ENCODE measurements at regions not wholly inside any gene's neighbourhood (a gene's known extent, or its start where the extent isn't known, plus 50 kb on each side); places are given as distances from the start of the nearest gene placed in this dataset.

GRCh38 chr13:73939603-73940002 is 194.6 kb downstream of the KLF12 start:
- DNase-seq (ENCODE audit: low spot score in 2 of 2) = no peak
- H3K4me3 ChIP-seq = no peak overlapping the region
- H3K36me3 ChIP-seq = peaks cover 0 to 5% (median 0%) of the 10 kb centered on the region in 3 donors
- TF ChIP-seq EP300 (IDR thresholded peaks at IDR 0.05) = no peak
- no peaks in the 10 kb centered on the region for H3K27me3 ChIP-seq
- H3K27ac ChIP-seq = no peak overlapping the region
- H3K9me3 ChIP-seq = no peaks in the 10 kb centered on the region
- 76 to 83% methylated on average over 1 of the region's 1 CpG for WGBS, 2 donors
- peaks cover 0 to 14% (median 7%) of the 10 kb centered on the region in 4 donors for H3K4me1 ChIP-seq

GRCh38 chr13:73939071-73939380 is 195.2 kb downstream of the KLF12 start:
- Histone ChIP-seq H3K4me1 (peaks cover 0 to 10% (median 5%) of the 10 kb centered on the region in 4 donors), H3K27ac (no peak overlapping the region), H3K36me3 (peaks cover 0 to 5% (median 0%) of the 10 kb centered on the region in 3 donors), H3K27me3 (no peaks in the 10 kb centered on the region), H3K4me3 (no peak overlapping the region), H3K9me3 (no peaks in the 10 kb centered on the region)
- DNase-seq (ENCODE audit: low spot score in 2 of 2) = no peak
- TF ChIP-seq EP300 (IDR thresholded peaks at IDR 0.05) (no peak), CTCF (IDR thresholded peaks at IDR 0.05) (no peak), POLR2A (IDR thresholded peaks at IDR 0.05) (no peak)
- WGBS, 2 donors = 93 to 99% methylated on average over 3 of the region's 3 CpGs

- TF ChIP-seq POLR2A (IDR thresholded peaks at IDR 0.05) (no peak), CTCF (IDR thresholded peaks at IDR 0.05) (no peak), EP300 (IDR thresholded peaks at IDR 0.05) (no peak)
- WGBS, 2 donors = 58 to 71% methylated on average over 10 of the region's 10 CpGs
- no peaks in the 10 kb centered on the region for H3K27me3 ChIP-seq
- H3K27ac ChIP-seq = no peak overlapping the region
- H3K4me1 ChIP-seq = peaks cover 0 to 5% (median 2%) of the 10 kb centered on the region in 4 donors
- H3K4me3 ChIP-seq = no peak overlapping the region
- no peak for DNase-seq (ENCODE audit: low spot score in 2 of 2)
- H3K9me3 ChIP-seq = no peaks in the 10 kb centered on the region
- H3K36me3 ChIP-seq = peaks cover 0 to 5% (median 0%) of the 10 kb centered on the region in 3 donors
Measured at GRCh38 chr13:73938372-73939070, 195.7 kb downstream of the KLF12 start.

- Histone ChIP-seq H3K27ac (no peak overlapping the region), H3K9me3 (no peaks in the 10 kb centered on the region), H3K27me3 (no peaks in the 10 kb centered on the region), H3K36me3 (peaks cover 0 to 3% (median 0%) of the 10 kb centered on the region in 3 donors), H3K4me3 (no peak overlapping the region), H3K4me1 (peaks cover 0 to 4% (median 0%) of the 10 kb centered on the region in 4 donors)
- TF ChIP-seq EP300 (IDR thresholded peaks at IDR 0.05) (no peak), POLR2A (IDR thresholded peaks at IDR 0.05) (no peak), CTCF (IDR thresholded peaks at IDR 0.05) (no peak)
- DNase-seq (ENCODE audit: low spot score in 2 of 2) = no peak
- 94 to 100% methylated on average over 1 of the region's 1 CpG for WGBS, 2 donors
Measured at GRCh38 chr13:73937441-73937840, 196.8 kb downstream of the KLF12 start.

- Histone ChIP-seq H3K27ac (no peak overlapping the region), H3K9me3 (no peaks in the 10 kb centered on the region), H3K4me3 (no peak overlapping the region), H3K4me1 (peaks cover 0 to 4% (median 0%) of the 10 kb centered on the region in 4 donors), H3K36me3 (no peaks in the 10 kb centered on the region), H3K27me3 (no peaks in the 10 kb centered on the region)
- WGBS, 2 donors = 41 to 52% methylated on average over 3 of the region's 3 CpGs
- TF ChIP-seq EP300 (IDR thresholded peaks at IDR 0.05) (no peak), CTCF (IDR thresholded peaks at IDR 0.05) (no peak), POLR2A (IDR thresholded peaks at IDR 0.05) (no peak)
- DNase-seq (ENCODE audit: low spot score in 2 of 2) = no peak
Measured at GRCh38 chr13:73935991-73936390, 198.2 kb downstream of the KLF12 start.
